ENCODE measurements at regions not wholly inside any gene's neighbourhood (a gene's known extent, or its start where the extent isn't known, plus 50 kb on each side); places are given as distances from the start of the nearest gene placed in this dataset.

DNA sequence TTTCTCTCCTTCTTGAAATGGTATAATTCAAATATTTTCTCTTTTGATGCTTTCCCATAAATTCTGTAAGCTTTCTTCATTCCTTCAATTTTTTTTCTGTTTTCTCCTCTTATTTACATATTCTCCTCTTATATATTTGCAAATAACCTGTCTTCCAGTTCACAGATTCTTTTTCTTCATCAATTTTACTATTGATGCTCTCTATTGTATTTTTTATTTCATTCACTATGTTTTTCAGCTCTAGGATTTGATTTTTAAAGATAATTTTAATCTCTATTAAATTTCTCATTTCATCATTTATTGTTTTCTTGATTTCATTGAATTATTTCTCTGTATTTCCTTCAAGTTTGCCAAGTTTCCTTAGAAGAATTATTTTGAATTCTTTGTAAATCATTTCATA is 54.0 kb upstream of the PRPS1L1 start:
- no peak overlapping the region for H3K27ac ChIP-seq
- intact Hi-C loops (cut with DNase I) = no loop called here
- no peaks in the 10 kb centered on the region for H3K9me3 ChIP-seq
- no peak overlapping the region for H3K4me3 ChIP-seq
- H3K36me3 ChIP-seq = no peaks in the 10 kb centered on the region
- DNase-seq = no peak
- H3K4me1 ChIP-seq = peaks cover 0 to 7% (median 0%) of the 10 kb centered on the region in 4 donors
- no peak for ATAC-seq
- TF ChIP-seq POLR2A (IDR thresholded peaks at IDR 0.05) = no peak
- TF ChIP-seq CTCF (IDR thresholded peaks at IDR 0.05) = no peak
- no peaks in the 10 kb centered on the region for H3K27me3 ChIP-seq

DNA sequence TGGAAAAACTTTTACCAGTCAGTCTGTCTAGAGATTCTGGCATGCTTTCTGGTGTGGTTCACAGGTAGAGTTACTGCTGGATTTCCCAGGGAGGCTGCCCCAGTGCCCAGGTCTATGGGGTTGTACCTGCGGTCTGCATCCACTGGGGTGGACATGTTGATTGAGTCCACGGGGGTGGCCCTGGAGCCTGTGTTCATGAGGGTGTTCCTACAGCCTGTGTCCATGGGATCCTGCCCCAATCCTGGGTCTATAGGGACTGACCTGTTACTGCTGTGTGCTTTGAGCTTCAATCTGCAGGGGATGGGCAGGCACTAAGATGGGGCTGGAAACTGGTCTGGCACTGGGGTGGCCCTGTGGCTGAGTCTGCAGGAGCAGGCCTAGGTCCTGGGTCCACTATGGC is 54.5 kb upstream of the PRPS1L1 start:
- Histone ChIP-seq H3K4me1 (peaks cover 0 to 7% (median 0%) of the 10 kb centered on the region in 4 donors), H3K4me3 (no peak overlapping the region), H3K27me3 (no peaks in the 10 kb centered on the region), H3K9me3 (no peaks in the 10 kb centered on the region), H3K36me3 (no peaks in the 10 kb centered on the region), H3K27ac (no peak overlapping the region)
- DNase-seq (no peak), ATAC-seq (peak in 1 of 4 donors; percentile 26)
- no peak for TF ChIP-seq CTCF (IDR thresholded peaks at IDR 0.05)
- TF ChIP-seq POLR2A (IDR thresholded peaks at IDR 0.05) = no peak
- WGBS (ENCODE audit: insufficient coverage, low coverage, low lambda C conversion rate, missing lambda C conversion rate) = no CpG with 5 or more reads among the region's 2 CpGs
- intact Hi-C loops (cut with DNase I) = no loop called here

DNA sequence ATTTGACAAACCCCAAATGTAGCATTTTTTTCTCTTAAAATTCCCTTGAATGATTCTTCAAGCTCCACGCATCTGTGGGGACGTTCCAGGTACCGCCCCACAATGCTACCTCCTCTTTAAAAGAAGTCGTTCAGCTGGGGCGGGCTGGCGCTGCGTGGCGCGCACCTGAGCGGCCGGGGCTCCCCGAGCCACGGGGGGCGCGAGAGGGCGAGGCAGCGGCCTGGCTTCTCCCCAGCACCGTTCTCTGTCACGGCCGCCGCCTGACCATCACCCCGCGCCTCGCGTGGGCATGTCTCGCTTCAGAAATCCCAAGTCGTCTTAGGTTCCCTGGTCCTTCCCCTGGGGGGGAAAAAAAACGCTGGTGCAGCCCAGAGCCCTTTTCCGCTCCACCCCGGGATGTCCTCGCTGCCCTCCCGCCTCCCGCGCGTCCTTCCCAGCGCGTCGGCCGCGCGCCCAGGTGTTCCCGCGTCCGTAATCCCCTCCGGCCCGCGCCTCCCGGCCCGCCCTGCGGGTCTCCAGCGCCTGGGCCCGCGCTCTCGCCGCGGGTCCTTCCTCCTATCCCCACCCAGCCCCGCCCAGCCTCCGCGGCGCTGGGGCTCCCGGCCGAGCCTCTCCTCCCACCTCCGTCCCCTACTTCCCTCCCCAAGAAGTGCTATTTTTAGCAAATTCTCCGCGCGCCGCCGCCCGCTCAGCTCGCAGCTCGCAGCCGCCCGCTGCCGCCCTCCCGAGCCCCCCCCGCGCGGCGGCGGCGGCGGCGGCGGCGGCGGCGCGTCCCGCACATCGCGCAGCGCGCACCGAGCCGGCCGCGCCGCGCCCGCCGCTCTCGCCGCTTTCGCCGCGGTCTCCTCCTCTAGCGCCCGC is 58.7 kb upstream of the PRPS1L1 start:
- TF ChIP-seq POLR2A (IDR thresholded peaks at IDR 0.05) = no peak
- TF ChIP-seq CTCF (IDR thresholded peaks at IDR 0.05) = no peak
- intact Hi-C loops (cut with DNase I) = no loop called here
- DNase-seq = no peak

GRCh38 chr7:18087026-18087686 is 59.5 kb upstream of the PRPS1L1 start:
- Histone ChIP-seq H3K4me1 (peaks cover 0 to 7% (median 0%) of the 10 kb centered on the region in 4 donors), H3K36me3 (no peaks in the 10 kb centered on the region), H3K27me3 (no peaks in the 10 kb centered on the region), H3K27ac (no peak overlapping the region), H3K9me3 (no peaks in the 10 kb centered on the region), H3K4me3 (peak overlapping the region; percentile 18 to 52 (median 31))
- intact Hi-C loops (cut with DNase I) = no loop called here
- WGBS (ENCODE audit: insufficient coverage, low coverage, low lambda C conversion rate, missing lambda C conversion rate) = 10% methylated on average over 26 of the region's 38 CpGs
- DNase-seq (no peak), ATAC-seq (peak in 2 of 4 donors; percentile 12 to 14)
- no peak for TF ChIP-seq CTCF (IDR thresholded peaks at IDR 0.05)
- no peak for TF ChIP-seq POLR2A (IDR thresholded peaks at IDR 0.05)

More for the DNA sequence above, 58.7 kb upstream of the PRPS1L1 start:
- peak; percentile 31 to 60 (median 49) for ATAC-seq
- Histone ChIP-seq H3K36me3 (no peaks in the 10 kb centered on the region), H3K4me3 (peak overlapping the region; percentile 38 to 52 (median 40)), H3K27ac (no peak overlapping the region), H3K4me1 (peaks cover 0 to 7% (median 0%) of the 10 kb centered on the region in 4 donors), H3K9me3 (no peaks in the 10 kb centered on the region), H3K27me3 (no peaks in the 10 kb centered on the region)
- WGBS (ENCODE audit: insufficient coverage, low coverage, low lambda C conversion rate, missing lambda C conversion rate) = 4% methylated on average over 22 of the region's 108 CpGs

Data from right lobe of liver (tissue), 6 donors.